ENCODE measurements at regions not wholly inside any gene's neighbourhood (a gene's known extent, or its start where the extent isn't known, plus 50 kb on each side); places are given as distances from the start of the nearest gene placed in this dataset.

DNA sequence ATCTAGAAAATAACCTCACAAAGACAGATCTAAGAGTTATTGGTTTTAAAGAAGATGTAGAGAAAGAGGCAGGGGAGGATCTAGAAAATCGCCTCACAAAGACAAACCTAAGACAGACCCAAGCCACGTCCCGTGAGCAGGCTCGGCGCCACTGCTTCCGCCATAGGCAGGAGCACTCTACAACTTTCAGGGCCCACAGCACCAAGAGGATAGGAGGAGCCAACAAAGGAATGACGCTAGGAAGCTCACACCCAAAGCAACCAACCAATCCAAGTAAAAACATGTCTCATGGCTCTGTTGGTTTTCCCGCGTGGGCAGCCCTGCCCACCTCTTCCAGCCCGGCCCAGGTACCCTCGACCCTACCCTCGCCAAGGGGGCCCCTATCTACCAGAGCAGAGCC lies 4167.4 kb upstream of the OR11H1 start:
- TF ChIP-seq, protein P1, sequence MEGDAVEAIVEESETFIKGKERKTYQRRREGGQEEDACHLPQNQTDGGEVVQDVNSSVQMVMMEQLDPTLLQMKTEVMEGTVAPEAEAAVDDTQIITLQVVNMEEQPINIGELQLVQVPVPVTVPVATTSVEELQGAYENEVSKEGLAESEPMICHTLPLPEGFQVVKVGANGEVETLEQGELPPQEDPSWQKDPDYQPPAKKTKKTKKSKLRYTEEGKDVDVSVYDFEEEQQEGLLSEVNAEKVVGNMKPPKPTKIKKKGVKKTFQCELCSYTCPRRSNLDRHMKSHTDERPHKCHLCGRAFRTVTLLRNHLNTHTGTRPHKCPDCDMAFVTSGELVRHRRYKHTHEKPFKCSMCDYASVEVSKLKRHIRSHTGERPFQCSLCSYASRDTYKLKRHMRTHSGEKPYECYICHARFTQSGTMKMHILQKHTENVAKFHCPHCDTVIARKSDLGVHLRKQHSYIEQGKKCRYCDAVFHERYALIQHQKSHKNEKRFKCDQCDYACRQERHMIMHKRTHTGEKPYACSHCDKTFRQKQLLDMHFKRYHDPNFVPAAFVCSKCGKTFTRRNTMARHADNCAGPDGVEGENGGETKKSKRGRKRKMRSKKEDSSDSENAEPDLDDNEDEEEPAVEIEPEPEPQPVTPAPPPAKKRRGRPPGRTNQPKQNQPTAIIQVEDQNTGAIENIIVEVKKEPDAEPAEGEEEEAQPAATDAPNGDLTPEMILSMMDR (IDR thresholded peaks at IDR 0.05; ENCODE audit: insufficient read depth, low read length): no peak
- TF ChIP-seq GABPA (IDR thresholded peaks at IDR 0.05; ENCODE audit: low read depth) (no peak), REST (IDR thresholded peaks at IDR 0.05; ENCODE audit: insufficient replicate concordance, low read depth) (no peak), POLR2AphosphoS5 (IDR thresholded peaks at IDR 0.05; ENCODE audit: low read depth) (no peak), SPI1 (IDR thresholded peaks at IDR 0.05; ENCODE audit: borderline replicate concordance, low read depth) (no peak)

Measured in HL-60 (cell line).